GM18861 (cell line): ENCODE measurements at regions not wholly inside any gene's neighbourhood (a gene's known extent, or its start where the extent isn't known, plus 50 kb on each side); places are given as distances from the start of the nearest gene placed in this dataset.
"Not testable (repeated sequence)": the region's sequence is repeated elsewhere in the genome, so short reads cannot be mapped to it uniquely, and the experiment has no call there.

Source experiments
- ATAC-seq: cut with Tn5 transposase; IDR thresholded peaks from one replicate; pipeline ENCODE4 v1.9.1; 2021; ENCODE audit not compliant: unreplicated experiment

- ATAC-seq = no peak
Observed at GRCh38 chr5:96528826-96529474, 95.9 kb upstream of the PCSK1 start.

- no peak for ATAC-seq
Observed at GRCh38 chr5:96529559-96529958, 96.5 kb upstream of the PCSK1 start.

GRCh38 chr5:96530901-96531300 lies 97.9 kb upstream of the PCSK1 start:
- ATAC-seq = no peak

- no peak for ATAC-seq
Observed at GRCh38 chr5:96533371-96533770, 100.3 kb upstream of the PCSK1 start.

GRCh38 chr5:96537386-96537785 lies 104.3 kb upstream of the PCSK1 start:
- ATAC-seq = no peak

GRCh38 chr5:96538808-96539250 lies 105.8 kb upstream of the PCSK1 start:
- no peak for ATAC-seq

- no peak for ATAC-seq
Observed at GRCh38 chr5:96546120-96546519, 113.1 kb upstream of the PCSK1 start.

GRCh38 chr5:96547486-96547885 lies 114.4 kb upstream of the PCSK1 start:
- no peak for ATAC-seq

GRCh38 chr5:96548905-96549304 lies 113.3 kb upstream of the CAST start:
- no peak for ATAC-seq

GRCh38 chr5:96560857-96561256 lies 101.3 kb upstream of the CAST start:
- not testable (repeated sequence) for ATAC-seq

GRCh38 chr5:96562614-96563013 lies 99.6 kb upstream of the CAST start:
- ATAC-seq = no peak

- ATAC-seq = no peak
Observed at GRCh38 chr5:96563816-96564215, 98.4 kb upstream of the CAST start.

- ATAC-seq = no peak
Observed at GRCh38 chr5:96565582-96566265, 96.5 kb upstream of the CAST start.

- no peak for ATAC-seq
Observed at GRCh38 chr5:96566833-96567587, 95.2 kb upstream of the CAST start.

GRCh38 chr5:96569332-96569731 lies 92.8 kb upstream of the CAST start:
- ATAC-seq = no peak

GRCh38 chr5:96569770-96570169 lies 92.4 kb upstream of the CAST start:
- no peak for ATAC-seq

GRCh38 chr5:96572864-96573512 lies 89.2 kb upstream of the CAST start:
- ATAC-seq = no peak

- no peak for ATAC-seq
Observed at GRCh38 chr5:96573513-96573894, 88.7 kb upstream of the CAST start.

- no peak for ATAC-seq
Observed at GRCh38 chr5:96576876-96577275, 85.3 kb upstream of the CAST start.

- ATAC-seq = no peak
Observed at GRCh38 chr5:96577909-96578308, 84.3 kb upstream of the CAST start.

GRCh38 chr5:96579711-96580110 lies 82.5 kb upstream of the CAST start:
- ATAC-seq = no peak

- no peak for ATAC-seq
Observed at GRCh38 chr5:96582343-96582742, 79.8 kb upstream of the CAST start.
